Activated CD4-positive, alpha-beta T cell treated with anti-CD3 and anti-CD28 coated beads, Interleukin-2, amount 10 ng/mL, durations not matched to agents 24 days and 14 days (primary cell): ENCODE measurements at regions not wholly inside any gene's neighbourhood (a gene's known extent, or its start where the extent isn't known, plus 50 kb on each side); places are given as distances from the start of the nearest gene placed in this dataset.

Experiments
- DNase-seq: peaks from one replicate; pipeline ENCODE4 v3.0.0; 2022
- H3K27ac Mint-ChIP-seq: one replicate; pipeline ENCODE4 v1.8.0; 2022; ENCODE audit warnings: mild to moderate bottlenecking, mixed read lengths
- H3K27me3 Mint-ChIP-seq: one replicate; pipeline ENCODE4 v1.8.0; 2022; ENCODE audit warnings: mixed read lengths
- H3K36me3 Mint-ChIP-seq: one replicate; pipeline ENCODE4 v1.8.0; 2022; ENCODE audit warnings: low read depth, mild to moderate bottlenecking, mixed read lengths
- H3K4me1 Mint-ChIP-seq: one replicate; pipeline ENCODE4 v1.8.0; 2021; ENCODE audit warnings: mixed read lengths
- H3K4me3 Mint-ChIP-seq: one replicate; pipeline ENCODE4 v1.8.0; 2022; ENCODE audit warnings: mild to moderate bottlenecking, moderate library complexity, mixed read lengths
- H3K9me3 Mint-ChIP-seq: one replicate; pipeline ENCODE4 v1.8.0; 2021; ENCODE audit warnings: mixed read lengths
- intact Hi-C: fragments of 100-400 bp; cut with micrococcal nuclease; formaldehyde crosslinking; loops from one replicate; pipeline ENCODE4 v1.15.1; 2023

DNA sequence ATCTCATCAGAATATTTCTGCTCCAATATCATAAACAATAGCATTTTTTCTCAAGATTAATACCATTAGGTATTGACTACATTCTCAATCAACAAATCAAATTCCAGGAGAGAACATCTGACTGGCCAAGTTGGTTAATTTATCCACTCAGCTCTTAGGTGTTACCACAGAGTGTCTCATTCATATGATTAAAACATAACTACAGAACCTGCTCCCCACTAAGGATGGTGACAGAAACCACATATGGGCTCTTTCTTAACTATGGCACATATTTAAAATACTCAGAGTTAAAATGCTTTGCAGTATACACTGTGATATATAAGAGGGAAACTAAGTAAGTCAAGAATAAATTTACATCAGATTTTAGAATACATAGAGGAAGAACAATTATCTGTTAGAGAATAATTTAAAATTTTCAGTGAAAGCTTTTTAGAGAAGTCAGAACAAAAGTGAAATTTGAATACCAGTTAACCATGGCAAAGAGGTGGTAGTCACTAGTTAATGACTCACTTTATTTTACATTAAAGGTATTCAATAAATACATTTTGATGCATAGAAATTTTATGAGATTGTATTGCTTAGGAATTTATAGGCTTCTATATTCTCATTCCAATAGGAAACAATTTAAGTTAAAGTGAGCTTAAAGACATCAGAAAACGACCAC lies 1120.8 kb upstream of the TMEFF2 start:
- DNase-seq: no peak
- intact Hi-C loops: no loop called here
- H3K27ac Mint-ChIP-seq: no peak overlapping the region
- H3K9me3 Mint-ChIP-seq: no peaks in the 10 kb centered on the region
- no peaks in the 10 kb centered on the region for H3K36me3 Mint-ChIP-seq
- no peak overlapping the region for H3K4me3 Mint-ChIP-seq
- no peaks in the 10 kb centered on the region for H3K27me3 Mint-ChIP-seq
- H3K4me1 Mint-ChIP-seq: no peaks in the 10 kb centered on the region

DNA sequence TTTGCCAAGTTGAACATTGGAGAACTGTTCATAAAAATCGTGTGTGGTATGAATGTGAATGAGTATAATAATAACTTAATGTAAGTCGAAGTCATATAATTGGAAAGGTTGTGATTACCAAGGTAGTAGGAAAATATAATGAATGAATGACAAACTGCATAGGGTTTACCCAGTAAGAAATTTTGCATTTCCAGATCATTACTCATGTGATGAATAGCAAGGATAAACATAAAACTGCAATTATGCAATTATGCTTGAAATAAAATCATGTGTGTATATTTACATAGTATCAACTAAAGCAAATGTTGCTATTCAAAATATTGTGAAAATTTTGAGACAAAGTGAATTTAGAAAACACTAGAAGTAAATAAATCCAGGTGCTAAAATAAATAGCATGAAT lies 1108.7 kb upstream of the TMEFF2 start:
- Mint-ChIP-seq H3K27ac (no peak overlapping the region), H3K4me3 (no peak overlapping the region), H3K4me1 (no peaks in the 10 kb centered on the region), H3K36me3 (no peaks in the 10 kb centered on the region), H3K27me3 (no peaks in the 10 kb centered on the region), H3K9me3 (no peaks in the 10 kb centered on the region)
- intact Hi-C loops: no loop called here
- DNase-seq: no peak

DNA sequence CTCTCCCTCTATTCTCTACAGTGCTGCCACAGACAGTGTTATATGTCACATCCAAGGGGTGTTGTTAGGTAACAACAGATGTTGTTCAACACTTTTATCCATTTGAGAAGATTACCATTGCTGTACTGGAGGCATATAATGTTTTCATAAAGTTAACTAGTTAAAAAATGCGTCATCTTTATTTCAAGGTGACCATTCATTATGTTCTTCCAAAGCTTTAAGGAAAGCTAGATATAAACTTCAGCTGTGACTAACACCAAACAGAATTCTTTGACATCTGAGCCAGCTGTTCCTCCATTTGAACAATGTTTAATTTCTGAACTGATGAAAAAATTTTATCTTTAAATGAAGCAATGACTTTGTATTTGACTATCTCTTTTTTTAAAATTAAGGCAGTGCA lies 1099.6 kb upstream of the TMEFF2 start:
- intact Hi-C loops: no loop called here
- Mint-ChIP-seq H3K4me3 (no peak overlapping the region), H3K9me3 (no peaks in the 10 kb centered on the region), H3K4me1 (no peaks in the 10 kb centered on the region), H3K27me3 (no peaks in the 10 kb centered on the region), H3K36me3 (no peaks in the 10 kb centered on the region), H3K27ac (no peak overlapping the region)
- no peak for DNase-seq

DNA sequence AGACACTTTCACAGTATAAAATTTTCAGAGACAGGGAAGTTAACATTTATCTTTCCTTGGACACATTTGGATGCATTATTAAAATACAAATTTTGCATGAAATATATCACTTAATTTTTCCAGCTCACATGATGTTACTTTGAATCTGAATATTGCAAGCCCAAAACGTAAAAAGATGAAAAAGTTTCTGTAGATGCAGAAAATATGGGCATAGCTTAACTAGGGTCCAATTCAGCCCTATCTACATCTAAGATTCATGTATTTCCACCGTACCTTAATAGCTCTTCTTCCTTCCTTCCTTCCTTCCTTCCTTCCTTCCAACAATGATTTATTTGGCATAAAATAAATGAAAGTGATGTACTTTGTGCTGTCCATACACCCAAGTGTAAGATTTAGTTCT lies 1084.6 kb upstream of the TMEFF2 start:
- Mint-ChIP-seq H3K4me1 (no peaks in the 10 kb centered on the region), H3K27me3 (no peaks in the 10 kb centered on the region), H3K4me3 (no peak overlapping the region), H3K9me3 (no peaks in the 10 kb centered on the region), H3K36me3 (no peaks in the 10 kb centered on the region), H3K27ac (no peak overlapping the region)
- no peak for DNase-seq
- intact Hi-C loops: no loop called here

DNA sequence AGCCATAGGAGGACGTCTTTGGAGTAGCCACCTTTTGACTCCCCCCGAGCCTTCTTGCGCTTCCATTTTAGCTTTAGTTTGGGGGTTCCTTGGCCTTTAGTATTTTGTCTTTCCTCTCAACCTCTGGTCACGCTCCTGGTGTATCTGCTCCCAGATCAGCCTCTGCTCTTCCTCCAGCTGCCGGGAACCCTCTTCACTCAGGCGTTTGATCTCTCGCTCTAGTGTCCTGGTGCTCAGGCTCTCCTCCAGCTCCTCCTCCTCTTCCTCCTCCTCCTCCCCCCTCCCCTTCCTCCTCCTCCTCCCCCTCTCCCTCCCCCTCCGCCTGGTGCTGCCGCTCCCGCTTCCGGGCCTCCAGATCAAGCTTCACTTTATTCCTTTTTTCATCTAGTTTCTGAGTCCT lies 1082.3 kb upstream of the TMEFF2 start:
- Mint-ChIP-seq H3K27ac (no peak overlapping the region), H3K4me3 (no peak overlapping the region), H3K36me3 (no peaks in the 10 kb centered on the region), H3K4me1 (no peaks in the 10 kb centered on the region), H3K9me3 (no peaks in the 10 kb centered on the region), H3K27me3 (no peaks in the 10 kb centered on the region)
- intact Hi-C loops: no loop called here
- DNase-seq: no peak

DNA sequence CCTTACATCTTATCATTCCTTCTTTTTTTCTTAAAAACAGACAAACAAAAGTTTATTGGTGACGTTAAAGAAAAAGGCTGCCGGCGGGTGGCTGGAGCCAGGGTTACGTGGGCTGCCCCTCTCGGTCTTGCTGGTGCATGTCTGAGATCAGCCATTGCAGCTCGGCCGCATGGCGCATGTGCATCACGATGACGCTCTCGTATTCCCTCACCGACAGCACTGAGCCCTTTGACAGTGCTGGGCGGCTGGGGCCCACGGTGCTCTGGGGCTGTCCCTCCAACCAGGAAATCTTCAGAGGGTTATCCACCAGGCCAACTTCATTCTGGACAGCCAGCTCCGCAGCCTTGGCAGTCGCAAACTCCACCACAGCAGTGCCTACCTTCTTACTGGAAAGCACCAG lies 1081.8 kb upstream of the TMEFF2 start:
- Mint-ChIP-seq H3K36me3 (no peaks in the 10 kb centered on the region), H3K27me3 (no peaks in the 10 kb centered on the region), H3K4me3 (no peak overlapping the region), H3K4me1 (no peaks in the 10 kb centered on the region), H3K9me3 (no peaks in the 10 kb centered on the region), H3K27ac (no peak overlapping the region)
- DNase-seq: no peak
- intact Hi-C loops: no loop called here

DNA sequence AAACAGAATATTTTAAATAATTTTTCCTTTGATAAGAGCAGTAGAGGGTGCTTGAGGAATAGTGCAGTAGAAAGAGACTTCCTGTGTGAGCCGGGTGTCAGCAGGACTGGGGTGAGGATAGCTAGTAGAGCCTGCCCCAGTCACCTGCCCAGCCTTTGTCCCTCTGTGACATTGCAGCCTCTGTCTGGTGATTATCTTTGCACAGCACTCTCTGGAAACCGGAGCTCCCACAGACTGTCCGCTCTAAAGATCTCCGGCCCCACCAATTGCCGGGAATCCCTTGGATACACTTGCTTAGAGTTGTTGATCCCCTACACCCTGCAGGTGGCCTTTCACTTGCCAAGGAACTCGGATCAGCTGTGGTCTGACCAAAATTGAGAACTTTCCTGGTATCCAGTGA lies 1081.3 kb upstream of the TMEFF2 start:
- no peak overlapping the region for H3K27ac Mint-ChIP-seq
- H3K27me3 Mint-ChIP-seq: no peaks in the 10 kb centered on the region
- no peak for DNase-seq
- no peak overlapping the region for H3K4me3 Mint-ChIP-seq
- no peaks in the 10 kb centered on the region for H3K36me3 Mint-ChIP-seq
- no peaks in the 10 kb centered on the region for H3K9me3 Mint-ChIP-seq
- intact Hi-C loops: no loop called here
- no peaks in the 10 kb centered on the region for H3K4me1 Mint-ChIP-seq

DNA sequence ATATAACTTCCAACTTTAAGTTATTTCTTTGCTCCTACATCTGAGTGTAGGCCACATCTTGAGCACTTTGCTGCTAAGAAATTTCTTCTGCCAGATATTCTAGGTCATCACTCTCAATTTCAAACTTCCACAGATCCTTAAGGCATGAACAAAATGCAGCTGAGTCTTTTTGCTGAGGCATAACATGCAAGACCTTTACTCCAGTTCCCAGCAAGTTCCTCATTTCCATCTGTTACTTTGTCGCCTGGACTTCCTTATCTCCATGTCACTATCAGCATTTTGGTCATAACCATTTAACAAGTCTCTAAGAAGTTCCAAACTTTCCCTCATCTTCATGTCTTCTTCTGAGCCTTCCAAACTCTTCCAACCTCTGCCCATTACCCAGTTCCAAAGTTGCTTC lies 1077.3 kb upstream of the TMEFF2 start:
- Mint-ChIP-seq H3K36me3 (no peaks in the 10 kb centered on the region), H3K27ac (no peak overlapping the region), H3K4me3 (no peak overlapping the region), H3K27me3 (no peaks in the 10 kb centered on the region), H3K9me3 (no peaks in the 10 kb centered on the region), H3K4me1 (no peaks in the 10 kb centered on the region)
- DNase-seq: no peak
- intact Hi-C loops: no loop called here

DNA sequence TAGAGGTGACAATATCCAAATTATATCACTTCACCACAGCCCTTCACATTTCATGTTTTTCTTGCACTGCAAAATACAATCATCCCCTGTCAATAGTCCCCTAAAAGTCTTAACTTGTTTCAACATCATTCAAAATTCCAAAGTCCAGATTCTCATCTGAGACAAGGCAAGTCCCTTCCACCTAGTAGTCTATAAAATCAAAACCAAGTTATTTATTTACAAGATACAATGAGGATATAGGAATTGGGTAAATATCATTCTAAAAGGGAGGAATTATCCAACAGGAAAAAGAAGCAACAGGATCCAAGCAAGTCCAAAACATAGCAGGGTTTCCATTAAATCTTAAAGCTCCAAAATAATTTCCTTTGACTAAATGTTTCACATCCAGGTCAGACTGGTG lies 1076.1 kb upstream of the TMEFF2 start:
- Mint-ChIP-seq H3K27ac (no peak overlapping the region), H3K27me3 (no peaks in the 10 kb centered on the region), H3K36me3 (no peaks in the 10 kb centered on the region), H3K4me3 (no peak overlapping the region), H3K4me1 (no peaks in the 10 kb centered on the region), H3K9me3 (no peaks in the 10 kb centered on the region)
- DNase-seq: no peak
- intact Hi-C loops: no loop called here

DNA sequence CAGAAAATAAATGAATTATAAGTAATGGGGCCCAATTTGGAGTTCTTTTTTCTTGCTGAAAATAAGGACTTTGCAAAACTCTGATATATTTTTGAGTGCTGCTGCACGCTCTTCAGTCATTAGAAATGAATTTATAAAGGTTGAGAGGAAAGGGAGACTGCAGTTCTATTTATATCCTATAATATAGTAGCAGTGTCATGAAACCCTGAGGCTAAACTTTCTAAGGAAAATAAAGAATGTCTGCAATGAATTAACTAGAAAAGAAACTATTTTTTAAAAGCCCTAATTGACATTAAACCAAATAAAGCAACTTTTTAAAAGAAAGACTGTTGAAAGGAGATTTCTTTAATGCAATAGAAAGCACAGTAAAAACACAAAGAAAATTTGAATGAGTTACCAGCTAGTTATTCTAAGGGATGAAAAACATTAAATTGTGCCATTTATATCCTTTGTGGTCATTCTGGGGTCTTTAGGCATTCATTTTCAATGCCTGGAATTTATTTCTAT lies 1072.8 kb upstream of the TMEFF2 start:
- H3K27ac Mint-ChIP-seq: no peak overlapping the region
- H3K9me3 Mint-ChIP-seq: no peaks in the 10 kb centered on the region
- H3K4me3 Mint-ChIP-seq: no peak overlapping the region
- H3K4me1 Mint-ChIP-seq: no peaks in the 10 kb centered on the region
- intact Hi-C loops: no loop called here
- no peaks in the 10 kb centered on the region for H3K36me3 Mint-ChIP-seq
- no peak for DNase-seq
- no peaks in the 10 kb centered on the region for H3K27me3 Mint-ChIP-seq

DNA sequence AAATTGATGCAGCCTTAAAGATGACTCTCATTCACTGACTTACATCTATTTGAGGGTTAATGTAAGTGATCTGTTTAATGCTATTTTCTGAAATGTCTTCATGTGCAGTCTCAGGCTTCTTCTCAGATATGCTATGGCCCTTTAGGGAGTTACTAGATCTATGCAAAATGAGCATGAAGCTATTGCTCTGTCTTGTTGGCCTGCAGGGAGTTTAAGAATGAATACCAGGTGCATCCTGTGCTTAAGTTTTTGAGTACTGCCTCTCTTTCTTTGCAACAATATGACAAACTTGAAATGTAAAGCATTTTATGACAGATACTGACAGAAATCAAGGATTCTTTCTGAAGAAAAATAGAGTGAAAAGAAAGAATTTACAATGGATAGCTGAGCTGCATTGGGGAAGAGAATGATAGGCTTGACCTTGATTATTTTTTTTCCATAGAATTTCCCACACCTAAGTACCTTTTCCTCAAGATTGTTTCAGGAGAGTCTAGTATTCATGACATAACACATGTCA lies 1058.3 kb upstream of the TMEFF2 start:
- Mint-ChIP-seq H3K4me1 (no peaks in the 10 kb centered on the region), H3K36me3 (no peaks in the 10 kb centered on the region), H3K27me3 (no peaks in the 10 kb centered on the region), H3K4me3 (no peak overlapping the region), H3K9me3 (no peaks in the 10 kb centered on the region), H3K27ac (no peak overlapping the region)
- intact Hi-C loops: no loop called here
- no peak for DNase-seq

DNA sequence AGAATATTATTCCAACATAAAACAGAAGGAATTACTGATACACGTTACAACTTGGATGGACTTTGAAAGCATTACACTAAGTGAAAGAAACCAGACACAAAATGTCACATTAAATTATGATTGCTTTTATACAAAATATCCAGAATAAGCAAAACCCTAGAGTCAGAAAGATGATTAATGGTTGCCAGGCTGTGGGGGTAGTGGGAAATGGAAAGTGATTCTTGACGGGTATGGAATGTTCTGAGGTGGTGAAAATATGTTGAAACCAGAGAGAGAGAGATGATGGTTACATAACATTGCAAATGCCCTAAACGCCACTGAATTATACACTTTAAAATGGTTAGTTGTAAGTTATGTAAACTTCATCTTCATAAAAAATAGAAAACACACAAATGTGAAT lies 1057.2 kb upstream of the TMEFF2 start:
- Mint-ChIP-seq H3K9me3 (no peaks in the 10 kb centered on the region), H3K27ac (no peak overlapping the region), H3K4me3 (no peak overlapping the region), H3K4me1 (no peaks in the 10 kb centered on the region), H3K36me3 (no peaks in the 10 kb centered on the region), H3K27me3 (no peaks in the 10 kb centered on the region)
- DNase-seq: no peak
- intact Hi-C loops: no loop called here

DNA sequence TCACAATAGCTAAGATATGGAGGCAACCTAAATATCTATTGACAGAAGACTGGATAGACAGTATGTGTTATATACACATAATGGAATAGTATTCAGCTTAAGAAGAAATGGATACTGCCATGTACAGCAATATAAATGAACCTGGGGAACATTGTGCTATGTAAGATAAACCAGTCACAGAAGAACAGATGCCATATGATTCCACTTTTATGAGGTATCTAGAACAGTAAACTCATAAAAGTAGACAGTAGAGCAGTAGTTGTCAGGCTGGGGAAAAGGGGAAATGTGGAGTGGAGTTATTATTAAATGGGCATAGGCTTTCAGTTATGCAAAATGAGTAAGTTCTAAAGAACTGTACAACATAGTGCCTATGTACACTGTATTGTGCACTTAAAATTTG lies 1055.7 kb upstream of the TMEFF2 start:
- no peaks in the 10 kb centered on the region for H3K9me3 Mint-ChIP-seq
- no peaks in the 10 kb centered on the region for H3K27me3 Mint-ChIP-seq
- no peak overlapping the region for H3K27ac Mint-ChIP-seq
- no peaks in the 10 kb centered on the region for H3K4me1 Mint-ChIP-seq
- H3K4me3 Mint-ChIP-seq: no peak overlapping the region
- intact Hi-C loops: no loop called here
- DNase-seq: no peak
- no peaks in the 10 kb centered on the region for H3K36me3 Mint-ChIP-seq

DNA sequence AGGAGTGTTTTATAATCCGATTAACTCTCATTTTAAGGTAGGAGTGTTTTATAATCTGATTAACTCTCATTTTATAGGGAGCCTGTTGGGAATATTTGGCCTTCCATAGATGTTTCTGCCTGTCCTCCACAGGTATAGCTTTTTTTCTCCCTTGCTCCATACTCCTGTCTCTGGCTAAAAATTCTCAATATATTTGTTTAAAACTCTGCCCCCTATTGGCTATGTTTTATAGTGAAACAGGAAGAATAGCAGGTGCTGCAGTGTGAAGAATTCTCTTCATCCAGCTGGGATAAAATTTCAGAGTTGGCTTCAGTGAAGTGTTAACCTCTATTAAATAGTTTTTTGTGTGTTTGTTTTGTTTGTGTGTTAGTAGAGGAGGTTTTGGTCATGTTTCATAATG lies 1046.0 kb upstream of the TMEFF2 start:
- no peak for DNase-seq
- Mint-ChIP-seq H3K9me3 (no peaks in the 10 kb centered on the region), H3K27me3 (no peaks in the 10 kb centered on the region), H3K36me3 (no peaks in the 10 kb centered on the region), H3K4me3 (no peak overlapping the region), H3K4me1 (no peaks in the 10 kb centered on the region), H3K27ac (no peak overlapping the region)
- intact Hi-C loops: no loop called here

DNA sequence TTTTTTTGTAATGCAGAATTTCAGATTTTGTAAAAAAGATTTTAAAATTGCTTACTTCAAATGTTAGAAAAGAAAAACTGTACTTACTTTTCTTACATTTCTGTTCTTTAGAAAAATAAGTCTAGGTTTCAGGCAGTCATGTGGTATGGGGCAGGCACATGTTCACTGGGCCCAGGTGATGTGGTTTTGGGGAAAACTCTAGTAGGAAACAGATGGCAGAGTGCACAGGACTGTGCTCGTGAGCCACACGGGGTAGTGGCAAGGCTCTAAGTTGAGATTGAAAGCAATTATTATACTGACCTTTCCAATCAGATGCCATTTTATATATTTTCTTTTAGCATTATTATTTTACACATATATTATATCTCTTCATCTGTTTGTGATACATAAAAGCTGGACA lies 1036.9 kb upstream of the TMEFF2 start:
- Mint-ChIP-seq H3K4me1 (no peaks in the 10 kb centered on the region), H3K9me3 (no peaks in the 10 kb centered on the region), H3K27me3 (no peaks in the 10 kb centered on the region), H3K4me3 (no peak overlapping the region), H3K36me3 (no peaks in the 10 kb centered on the region), H3K27ac (no peak overlapping the region)
- no peak for DNase-seq
- intact Hi-C loops: no loop called here
